Mesendoderm (in vitro differentiated cells): ENCODE measurements at regions not wholly inside any gene's neighbourhood (a gene's known extent, or its start where the extent isn't known, plus 50 kb on each side); places are given as distances from the start of the nearest gene placed in this dataset.

Experiments
- DNase-seq: peaks from one replicate; pipeline ENCODE4 v3.0.0; 2013
- H2AK5ac ChIP-seq: 2 replicates; pipeline ENCODE4 v1.6.1; 2013; ENCODE audit warnings: low read length, inconsistent platforms
- H2BK120ac ChIP-seq: 2 replicates; pipeline ENCODE4 v1.6.1; 2013; ENCODE audit warnings: low read depth, mild to moderate bottlenecking, low read length, moderate library complexity, mixed read lengths
- H2BK15ac ChIP-seq: replicated peaks from 2 replicates; pipeline ENCODE4 v1.6.1; 2013; ENCODE audit warnings: low read depth, mild to moderate bottlenecking, moderate library complexity
- H2BK5ac ChIP-seq: 2 replicates; pipeline ENCODE4 v1.6.1; 2013; ENCODE audit warnings: low read length, inconsistent platforms
- H3K18ac ChIP-seq: 2 replicates; pipeline ENCODE4 v1.6.1; 2013; ENCODE audit warnings: mild to moderate bottlenecking, low read length, mixed read lengths
- H3K23ac ChIP-seq: one replicate; pipeline ENCODE4 v1.6.1; 2013; ENCODE audit warnings: low read length
- H3K27ac ChIP-seq: 2 replicates; pipeline ENCODE4 v1.5.1; 2013; ENCODE audit warnings: low read depth, mild to moderate bottlenecking, inconsistent platforms, low read length, moderate library complexity
- H3K27me3 ChIP-seq: 2 replicates; pipeline ENCODE4 v1.6.1; 2013; ENCODE audit warnings: low read length, control low read depth, mild to moderate bottlenecking, inconsistent platforms; ENCODE audit not compliant: insufficient read depth, poor library complexity
- H3K36me3 ChIP-seq: 2 replicates; pipeline ENCODE4 v1.6.1; 2013; ENCODE audit warnings: low read length, inconsistent platforms; ENCODE audit not compliant: control insufficient read depth, insufficient read depth
- H3K4ac ChIP-seq: one replicate; pipeline ENCODE4 v1.6.1; 2013; ENCODE audit warnings: low read depth, mild to moderate bottlenecking, low read length, moderate library complexity
- H3K4me1 ChIP-seq: 2 replicates; pipeline ENCODE4 v1.6.1; 2013; ENCODE audit warnings: low read depth, low read length, inconsistent platforms; ENCODE audit not compliant: control insufficient read depth
- H3K4me2 ChIP-seq: 2 replicates; pipeline ENCODE4 v1.6.1; 2013; ENCODE audit warnings: low read length
- H3K4me3 ChIP-seq: 2 replicates; pipeline ENCODE4 v1.5.1; 2013; ENCODE audit warnings: mild to moderate bottlenecking, low read length
- H3K56ac ChIP-seq: one replicate; pipeline ENCODE4 v1.6.1; 2013; ENCODE audit warnings: low read length
- H3K79me1 ChIP-seq: 2 replicates; pipeline ENCODE4 v1.6.1; 2013; ENCODE audit warnings: low read length, inconsistent platforms
- H3K79me2 ChIP-seq: 2 replicates; pipeline ENCODE4 v1.6.1; 2013; ENCODE audit warnings: mild to moderate bottlenecking, low read length; ENCODE audit not compliant: control insufficient read depth, insufficient read depth
- H3K9ac ChIP-seq: 2 replicates; pipeline ENCODE4 v1.6.1; 2013; ENCODE audit warnings: low read length, inconsistent platforms
- H4K5ac ChIP-seq: one replicate; pipeline ENCODE4 v1.6.1; 2013; ENCODE audit warnings: low read length
- H4K8ac ChIP-seq: one replicate; pipeline ENCODE4 v1.6.1; 2013; ENCODE audit warnings: low read depth, mild to moderate bottlenecking, control low read depth, low read length, moderate library complexity
- WGBS: extraction: QIAGEN DNeasy Blood & Tissue Kit; methylation state at CpG from one replicate; pipeline ENCODE4 v1.1.7; 2013; ENCODE audit warnings: low lambda C conversion rate, missing lambda C conversion rate; ENCODE audit not compliant: insufficient coverage; ENCODE audit errors: extremely low coverage; 5-methylcytosine and 5-hydroxymethylcytosine counted together

DNA sequence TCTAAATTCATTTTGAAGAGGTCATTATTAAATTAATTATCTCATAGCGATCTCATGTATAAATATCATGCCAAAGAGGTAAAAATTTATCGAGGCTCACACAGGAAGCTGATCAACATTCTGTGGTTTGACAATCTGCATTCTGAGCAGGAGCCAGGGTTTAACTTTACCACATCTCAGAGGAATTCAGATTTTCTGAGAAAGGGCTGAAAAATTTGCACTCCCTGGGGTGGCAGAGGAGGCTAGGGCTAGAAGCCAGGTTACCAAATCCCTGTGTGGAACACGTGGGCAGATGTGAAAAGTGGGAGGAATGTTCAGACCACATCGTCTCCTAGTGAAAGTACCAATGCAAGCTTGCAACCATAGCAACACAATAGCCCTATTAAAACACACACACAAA, 63.5 kb upstream of the CTLA4 start:
- H3K27me3 ChIP-seq, result no peaks in the 10 kb centered on the region

GRCh38 chr2:203804764-203805485, 62.6 kb upstream of the CTLA4 start:
- H3K9ac ChIP-seq, result no peak overlapping the region
- no peak overlapping the region for H3K4me2 ChIP-seq
- H3K27ac ChIP-seq, result no peak overlapping the region
- H3K79me1 ChIP-seq, result no peaks in the 10 kb centered on the region
- no peak overlapping the region for H2BK15ac ChIP-seq
- H3K36me3 ChIP-seq, result no peaks in the 10 kb centered on the region
- H4K8ac ChIP-seq, result no peak overlapping the region
- WGBS, result no CpG with 5 or more reads among the region's 4 CpGs
- H3K79me2 ChIP-seq, result no peaks in the 10 kb centered on the region
- H3K4ac ChIP-seq, result no peak overlapping the region
- H2BK5ac ChIP-seq, result no peak overlapping the region
- no peak overlapping the region for H2AK5ac ChIP-seq
- no peak overlapping the region for H2BK120ac ChIP-seq
- no peak for DNase-seq
- H3K56ac ChIP-seq, result no peak overlapping the region
- no peaks in the 10 kb centered on the region for H3K4me1 ChIP-seq
- H3K27me3 ChIP-seq, result no peaks in the 10 kb centered on the region
- H3K23ac ChIP-seq, result no peak overlapping the region
- H3K18ac ChIP-seq, result no peak overlapping the region
- H3K4me3 ChIP-seq, result no peak overlapping the region
- no peak overlapping the region for H4K5ac ChIP-seq

More for the DNA sequence above, 63.5 kb upstream of the CTLA4 start:
- Histone ChIP-seq H2BK15ac (no peak overlapping the region), H4K5ac (no peak overlapping the region), H3K9ac (no peak overlapping the region), H3K36me3 (no peaks in the 10 kb centered on the region), H3K79me2 (no peaks in the 10 kb centered on the region), H3K4me2 (no peak overlapping the region), H3K79me1 (no peaks in the 10 kb centered on the region), H2AK5ac (no peak overlapping the region), H3K4ac (no peak overlapping the region), H3K23ac (no peak overlapping the region), H2BK5ac (no peak overlapping the region), H3K56ac (no peak overlapping the region), H3K27ac (no peak overlapping the region), H3K18ac (no peak overlapping the region), H3K4me3 (no peak overlapping the region), H3K4me1 (no peaks in the 10 kb centered on the region), H4K8ac (no peak overlapping the region), H2BK120ac (no peak overlapping the region)
- no CpG with 5 or more reads among the region's 4 CpGs for WGBS
- peak; percentile 27 for DNase-seq

GRCh38 chr2:203805486-203805838, 62.1 kb upstream of the CTLA4 start:
- Histone ChIP-seq H3K23ac (no peak overlapping the region), H3K4me1 (no peaks in the 10 kb centered on the region), H3K27ac (no peak overlapping the region), H3K56ac (no peak overlapping the region), H3K18ac (no peak overlapping the region), H2BK120ac (no peak overlapping the region), H3K4ac (no peak overlapping the region), H3K4me2 (no peak overlapping the region), H2BK15ac (no peak overlapping the region), H3K36me3 (no peaks in the 10 kb centered on the region), H3K79me2 (no peaks in the 10 kb centered on the region), H2AK5ac (no peak overlapping the region), H3K4me3 (no peak overlapping the region), H4K8ac (no peak overlapping the region), H4K5ac (no peak overlapping the region), H3K27me3 (no peaks in the 10 kb centered on the region), H3K79me1 (no peaks in the 10 kb centered on the region), H3K9ac (no peak overlapping the region), H2BK5ac (no peak overlapping the region)
- no CpG with 5 or more reads among the region's 1 CpG for WGBS
- DNase-seq, result no peak

- no peak overlapping the region for H3K4ac ChIP-seq
- H3K18ac ChIP-seq, result no peak overlapping the region
- H3K9ac ChIP-seq, result no peak overlapping the region
- no peak overlapping the region for H2AK5ac ChIP-seq
- no peak for DNase-seq
- WGBS, result no CpG with 5 or more reads among the region's 1 CpG
- no peak overlapping the region for H2BK120ac ChIP-seq
- H3K79me1 ChIP-seq, result no peaks in the 10 kb centered on the region
- no peak overlapping the region for H3K27ac ChIP-seq
- H3K4me1 ChIP-seq, result no peaks in the 10 kb centered on the region
- no peak overlapping the region for H4K5ac ChIP-seq
- H2BK5ac ChIP-seq, result no peak overlapping the region
- H3K27me3 ChIP-seq, result no peaks in the 10 kb centered on the region
- H3K4me2 ChIP-seq, result no peak overlapping the region
- H3K36me3 ChIP-seq, result no peaks in the 10 kb centered on the region
- H4K8ac ChIP-seq, result no peak overlapping the region
- H3K4me3 ChIP-seq, result no peak overlapping the region
- no peak overlapping the region for H2BK15ac ChIP-seq
- no peaks in the 10 kb centered on the region for H3K79me2 ChIP-seq
- no peak overlapping the region for H3K23ac ChIP-seq
- no peak overlapping the region for H3K56ac ChIP-seq
Measured at GRCh38 chr2:203806761-203807160, 60.8 kb upstream of the CTLA4 start.

DNA sequence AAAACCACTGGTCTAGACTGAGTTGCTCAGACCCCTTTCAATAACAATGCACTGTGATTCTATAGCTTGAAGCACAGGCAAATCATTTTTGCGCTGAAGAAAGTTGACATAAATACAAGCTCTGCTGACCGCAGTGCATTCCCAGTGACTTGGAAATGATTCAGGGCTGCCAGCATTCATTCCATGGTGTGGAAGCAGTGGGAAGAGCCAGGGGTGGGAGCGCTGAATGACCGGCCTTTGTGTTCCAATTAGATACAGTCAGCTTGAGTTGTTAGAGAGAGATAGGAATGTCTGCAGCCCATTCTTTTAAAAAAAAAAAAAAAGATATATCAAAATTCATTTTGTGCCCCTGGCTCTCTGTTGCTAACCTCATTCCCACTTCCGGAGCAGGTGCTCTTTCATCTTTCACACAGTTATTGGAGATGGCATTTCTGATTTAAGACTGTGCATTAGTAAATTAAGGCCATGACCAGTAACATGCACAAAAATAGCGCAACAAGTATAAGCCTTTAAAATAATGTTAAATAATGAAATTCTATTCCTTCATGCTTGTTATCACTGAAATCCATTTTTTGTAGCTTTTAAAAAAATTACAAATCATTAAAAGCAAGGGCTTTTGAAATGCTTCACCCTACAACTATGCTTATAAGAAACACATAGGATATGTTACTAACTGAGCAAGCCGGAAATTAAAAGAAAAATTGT, 59.4 kb upstream of the CTLA4 start:
- no peaks in the 10 kb centered on the region for H3K4me1 ChIP-seq
- H3K79me2 ChIP-seq, result no peaks in the 10 kb centered on the region
- H4K5ac ChIP-seq, result no peak overlapping the region
- H3K4me3 ChIP-seq, result no peak overlapping the region
- no peak overlapping the region for H2BK120ac ChIP-seq
- no CpG with 5 or more reads among the region's 7 CpGs for WGBS
- H3K36me3 ChIP-seq, result no peaks in the 10 kb centered on the region
- H2AK5ac ChIP-seq, result no peak overlapping the region
- DNase-seq, result peak; percentile 30
- no peak overlapping the region for H2BK5ac ChIP-seq
- H3K4me2 ChIP-seq, result no peak overlapping the region
- no peak overlapping the region for H2BK15ac ChIP-seq
- H3K18ac ChIP-seq, result no peak overlapping the region
- H3K27ac ChIP-seq, result no peak overlapping the region
- H3K4ac ChIP-seq, result no peak overlapping the region
- no peak overlapping the region for H3K23ac ChIP-seq
- H3K79me1 ChIP-seq, result no peaks in the 10 kb centered on the region
- H3K27me3 ChIP-seq, result no peaks in the 10 kb centered on the region
- H3K56ac ChIP-seq, result no peak overlapping the region
- no peak overlapping the region for H3K9ac ChIP-seq
- H4K8ac ChIP-seq, result no peak overlapping the region
